CD4-positive, CD25-positive, alpha-beta regulatory T cell (primary cell): ENCODE measurements at regions not wholly inside any gene's neighbourhood (a gene's known extent, or its start where the extent isn't known, plus 50 kb on each side); places are given as distances from the start of the nearest gene placed in this dataset.
A peak's percentile ranks its signal among the peaks of the same experiment; 100 is the strongest.

Source experiments
- ATAC-seq, 2 donors: fragments of 150-1000 bp; cut with Tn5 transposase; one replicate each; pipeline ENCODE4 v1.10.0; 2021; ENCODE audit warnings: low read depth in 2 of 2, moderate number of reproducible peaks in 2 of 2, moderate library complexity in 1 of 2
- DNase-seq, 3 donors: peaks; one replicate each; pipeline versions ENCODE4 v3.0.0 to v3.0.0-alpha.2; 2012 to 2022; ENCODE audit warnings: mixed read lengths in 1 of 3
- H3K27ac ChIP-seq: one replicate; pipeline ENCODE4 v1.7.0; 2013; ENCODE audit warnings: mild to moderate bottlenecking, low read length; ENCODE audit not compliant: insufficient read depth, poor library complexity, severe bottlenecking
- H3K27me3 ChIP-seq: one replicate; pipeline ENCODE4 v1.7.0; 2013; ENCODE audit warnings: low read length; ENCODE audit not compliant: control insufficient read depth, insufficient read depth
- H3K36me3 ChIP-seq: one replicate; pipeline ENCODE4 v1.7.0; 2013; ENCODE audit warnings: mild to moderate bottlenecking, low read length, moderate library complexity; ENCODE audit not compliant: control insufficient read depth, insufficient read depth
- H3K4me1 ChIP-seq: 2 replicates; pipeline ENCODE4 v1.7.0; 2013; ENCODE audit warnings: mild to moderate bottlenecking, low read length; ENCODE audit not compliant: insufficient read depth, control insufficient read depth, poor library complexity, severe bottlenecking
- H3K4me3 ChIP-seq: one replicate; pipeline ENCODE4 v1.7.0; 2013; ENCODE audit warnings: low read depth, mild to moderate bottlenecking, low read length, moderate library complexity
- H3K9me3 ChIP-seq, 2 experiments: 1 replicate in 1 of 2; 2 replicates in 1 of 2; pipeline ENCODE4 v1.7.0; 2013; ENCODE audit warnings: low read length in 2 of 2, mild to moderate bottlenecking in 1 of 2, moderate library complexity in 1 of 2; ENCODE audit not compliant: control insufficient read depth in 2 of 2
- H3K27ac Mint-ChIP-seq, 3 donors: one replicate each; pipeline ENCODE4 v1.8.0; 2020 to 2022; ENCODE audit warnings: mild to moderate bottlenecking in 3 of 3, mixed read lengths in 3 of 3, moderate library complexity in 2 of 3
- H3K27me3 Mint-ChIP-seq: one replicate; pipeline ENCODE4 v1.8.0; 2022; ENCODE audit warnings: mild to moderate bottlenecking, mixed read lengths
- H3K36me3 Mint-ChIP-seq: one replicate; pipeline ENCODE4 v1.8.0; 2020; ENCODE audit warnings: mixed read lengths
- H3K4me1 Mint-ChIP-seq, 4 donors: one replicate each; pipeline ENCODE4 v1.8.0; 2020 to 2022; ENCODE audit warnings: mixed read lengths in 4 of 4, mild to moderate bottlenecking in 1 of 4
- H3K4me3 Mint-ChIP-seq, 4 donors: one replicate each; pipeline ENCODE4 v1.8.0; 2020 to 2022; ENCODE audit warnings: mild to moderate bottlenecking in 4 of 4, mixed read lengths in 4 of 4, moderate library complexity in 3 of 4
- H3K9me3 Mint-ChIP-seq, 7 donors: one replicate each; pipeline ENCODE4 v1.8.0; 2020 to 2022; ENCODE audit warnings: mixed read lengths in 7 of 7, mild to moderate bottlenecking in 3 of 7, moderate library complexity in 2 of 7

DNA sequence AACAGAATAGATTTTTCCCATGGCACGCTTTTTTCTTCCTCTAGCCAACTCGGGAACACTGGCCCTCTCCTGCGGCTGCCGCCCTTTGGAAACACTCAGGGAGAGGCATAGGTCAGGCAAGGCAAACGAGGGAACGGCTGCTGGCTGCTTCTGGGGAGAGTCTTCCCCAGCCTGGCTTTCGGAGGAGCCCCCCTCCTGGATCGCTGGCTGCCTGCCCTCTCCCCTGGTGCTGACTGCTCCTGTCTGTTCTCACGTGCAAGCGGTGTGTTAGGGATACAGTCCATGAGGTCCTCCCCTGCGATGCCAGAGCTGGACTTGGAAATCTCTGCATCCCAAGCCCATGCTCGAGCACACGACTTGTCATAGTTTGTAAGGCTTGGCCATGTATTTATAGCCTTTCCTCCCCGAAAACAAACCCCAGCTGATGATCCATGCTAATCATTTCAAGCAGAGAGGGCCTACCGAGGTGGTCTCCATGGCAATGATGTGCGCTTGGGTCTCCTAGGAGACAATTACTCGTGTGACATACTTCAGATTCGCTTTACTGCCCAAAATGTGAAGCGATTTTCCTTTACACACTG, 315.6 kb upstream of the ATP10A start:
- ATAC-seq (no peak), DNase-seq (no peak)
- Mint-ChIP-seq H3K4me1 (no peaks in the 10 kb centered on the region), H3K27me3 (no peaks in the 10 kb centered on the region), H3K9me3 (peaks cover 0 to 9% (median 0%) of the 10 kb centered on the region in 7 donors), H3K36me3 (no peaks in the 10 kb centered on the region), H3K4me3 (no peak overlapping the region), H3K27ac (no peak overlapping the region)
- no peaks in the 10 kb centered on the region for H3K4me1 ChIP-seq
- H3K27ac ChIP-seq, result no peak overlapping the region
- no peaks in the 10 kb centered on the region for H3K36me3 ChIP-seq
- no peaks in the 10 kb centered on the region for H3K27me3 ChIP-seq
- no peak overlapping the region for H3K4me3 ChIP-seq
- H3K9me3 ChIP-seq, result no peaks in the 10 kb centered on the region

GRCh38 chr15:26177816-26178215, 314.7 kb upstream of the ATP10A start:
- no peaks in the 10 kb centered on the region for H3K9me3 ChIP-seq
- ATAC-seq (no peak), DNase-seq (no peak)
- no peaks in the 10 kb centered on the region for H3K36me3 ChIP-seq
- Mint-ChIP-seq H3K36me3 (no peaks in the 10 kb centered on the region), H3K9me3 (peaks cover 0 to 9% (median 0%) of the 10 kb centered on the region in 7 donors), H3K27ac (no peak overlapping the region), H3K27me3 (no peaks in the 10 kb centered on the region), H3K4me3 (no peak overlapping the region), H3K4me1 (no peaks in the 10 kb centered on the region)
- H3K4me3 ChIP-seq, result no peak overlapping the region
- H3K27me3 ChIP-seq, result no peaks in the 10 kb centered on the region
- H3K4me1 ChIP-seq, result no peaks in the 10 kb centered on the region
- H3K27ac ChIP-seq, result no peak overlapping the region

DNA sequence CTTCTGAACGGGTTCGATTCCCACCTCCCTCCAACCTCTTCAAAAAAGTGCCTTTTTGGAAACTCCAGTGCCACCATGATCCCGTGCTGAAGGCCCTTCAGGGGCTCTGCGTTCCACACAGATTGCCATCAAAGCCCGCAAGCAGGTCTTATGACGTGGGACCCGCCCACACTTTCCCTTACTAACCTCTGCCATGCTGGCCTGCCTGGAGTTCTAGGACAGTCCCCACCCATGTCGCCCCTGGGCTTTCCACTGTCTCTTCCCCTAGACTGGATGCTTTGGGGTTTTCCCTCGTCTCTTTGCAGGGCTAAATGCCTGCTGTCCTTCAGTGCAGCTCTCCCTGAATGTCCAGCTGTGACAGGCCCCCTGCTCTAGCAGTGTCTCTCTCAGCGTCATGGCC, 313.7 kb upstream of the ATP10A start:
- H3K36me3 ChIP-seq, result no peaks in the 10 kb centered on the region
- H3K27me3 ChIP-seq, result no peaks in the 10 kb centered on the region
- no peak overlapping the region for H3K4me3 ChIP-seq
- peaks cover 0 to 9% (median 0%) of the 10 kb centered on the region in 7 donors for H3K9me3 Mint-ChIP-seq
- no peaks in the 10 kb centered on the region for H3K27me3 Mint-ChIP-seq
- ATAC-seq (no peak), DNase-seq (no peak)
- H3K4me3 Mint-ChIP-seq, result peak overlapping the region in 1 of 4 donors; percentile 24
- H3K4me1 Mint-ChIP-seq, result no peaks in the 10 kb centered on the region
- H3K27ac ChIP-seq, result no peak overlapping the region
- H3K27ac Mint-ChIP-seq, result no peak overlapping the region
- no peaks in the 10 kb centered on the region for H3K9me3 ChIP-seq
- H3K4me1 ChIP-seq, result no peaks in the 10 kb centered on the region
- no peaks in the 10 kb centered on the region for H3K36me3 Mint-ChIP-seq

DNA sequence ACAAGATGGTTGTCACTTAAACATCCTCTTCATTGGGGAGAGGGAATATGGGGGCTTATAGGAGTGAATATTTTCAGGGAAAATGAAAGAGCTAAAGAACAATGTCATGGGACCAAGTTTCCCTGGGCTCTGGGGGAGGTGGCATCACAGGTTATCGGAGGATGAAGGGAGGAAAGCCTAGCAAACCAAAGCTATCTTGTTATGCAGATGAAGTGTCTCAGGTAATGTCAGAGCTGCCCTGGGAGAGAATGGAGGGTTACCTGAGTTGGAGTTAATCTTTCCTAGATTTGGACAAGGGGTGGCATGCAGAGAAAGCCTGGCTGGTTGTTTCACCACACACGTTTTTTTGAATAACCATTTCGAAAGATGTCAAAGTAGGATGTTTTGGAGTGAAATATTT, 308.1 kb upstream of the ATP10A start:
- Mint-ChIP-seq H3K4me1 (peaks cover 0 to 4% (median 0%) of the 10 kb centered on the region in 4 donors), H3K9me3 (peaks cover 0 to 8% (median 0%) of the 10 kb centered on the region in 7 donors), H3K4me3 (no peak overlapping the region), H3K27me3 (no peaks in the 10 kb centered on the region), H3K36me3 (no peaks in the 10 kb centered on the region), H3K27ac (no peak overlapping the region)
- no peak for DNase-seq
- Histone ChIP-seq H3K4me3 (no peak overlapping the region), H3K9me3 (no peaks in the 10 kb centered on the region), H3K27ac (no peak overlapping the region), H3K4me1 (no peaks in the 10 kb centered on the region), H3K27me3 (no peaks in the 10 kb centered on the region), H3K36me3 (no peaks in the 10 kb centered on the region)
- ATAC-seq, result no peak

DNA sequence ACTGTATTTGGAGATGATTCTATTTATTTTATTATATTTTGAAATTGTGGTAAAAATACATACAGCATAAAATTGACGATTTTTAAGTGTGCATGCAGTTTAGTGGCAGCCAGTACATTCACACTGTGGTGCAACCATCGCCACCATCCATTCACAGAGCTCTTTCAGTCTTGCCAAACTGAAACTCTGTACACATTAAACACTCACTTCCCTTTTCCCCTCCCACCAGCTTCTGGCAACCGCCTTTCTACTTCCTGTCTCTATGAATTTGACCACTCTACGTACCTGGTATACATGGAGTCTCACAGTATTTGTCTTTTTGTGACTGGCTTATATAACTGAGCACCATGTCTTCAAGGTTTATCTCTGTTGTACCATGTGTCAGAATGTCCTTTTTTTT, 303.3 kb upstream of the ATP10A start:
- H3K9me3 Mint-ChIP-seq, result peaks cover 0 to 9% (median 2%) of the 10 kb centered on the region in 7 donors
- no peak overlapping the region for H3K27ac Mint-ChIP-seq

GRCh38 chr15:26165546-26165945, 302.4 kb upstream of the ATP10A start:
- ATAC-seq, result no peak
- Mint-ChIP-seq H3K4me1 (no peaks in the 10 kb centered on the region), H3K36me3 (no peaks in the 10 kb centered on the region)

More for the DNA sequence above, 303.3 kb upstream of the ATP10A start:
- no peak overlapping the region for H3K4me3 ChIP-seq
- no peaks in the 10 kb centered on the region for H3K4me1 ChIP-seq
- H3K27me3 ChIP-seq, result no peaks in the 10 kb centered on the region
- no peak overlapping the region for H3K27ac ChIP-seq
- no peaks in the 10 kb centered on the region for H3K36me3 ChIP-seq
- H3K4me1 Mint-ChIP-seq, result peaks cover 0 to 4% (median 0%) of the 10 kb centered on the region in 4 donors
- no peaks in the 10 kb centered on the region for H3K36me3 Mint-ChIP-seq
- no peak overlapping the region for H3K4me3 Mint-ChIP-seq
- no peaks in the 10 kb centered on the region for H3K9me3 ChIP-seq
- no peak for DNase-seq
- no peak for ATAC-seq
- H3K27me3 Mint-ChIP-seq, result no peaks in the 10 kb centered on the region

GRCh38 chr15:26160343-26160742, 297.2 kb upstream of the ATP10A start:
- Histone ChIP-seq H3K4me1 (no peaks in the 10 kb centered on the region), H3K27ac (no peak overlapping the region), H3K27me3 (no peaks in the 10 kb centered on the region), H3K4me3 (no peak overlapping the region), H3K9me3 (no peaks in the 10 kb centered on the region), H3K36me3 (no peaks in the 10 kb centered on the region)
- DNase-seq (no peak), ATAC-seq (no peak)
- H3K9me3 Mint-ChIP-seq, result peaks cover 0 to 8% (median 0%) of the 10 kb centered on the region in 7 donors
- H3K27ac Mint-ChIP-seq, result no peak overlapping the region
- H3K4me1 Mint-ChIP-seq, result no peaks in the 10 kb centered on the region
- H3K36me3 Mint-ChIP-seq, result no peaks in the 10 kb centered on the region
- no peaks in the 10 kb centered on the region for H3K27me3 Mint-ChIP-seq
- no peak overlapping the region for H3K4me3 Mint-ChIP-seq

More at GRCh38 chr15:26165546-26165945, 302.4 kb upstream of the ATP10A start:
- Mint-ChIP-seq H3K27ac (no peak overlapping the region), H3K27me3 (no peaks in the 10 kb centered on the region), H3K9me3 (peaks cover 0 to 11% (median 2%) of the 10 kb centered on the region in 7 donors), H3K4me3 (no peak overlapping the region)
- no peaks in the 10 kb centered on the region for H3K36me3 ChIP-seq
- no peaks in the 10 kb centered on the region for H3K4me1 ChIP-seq
- no peak overlapping the region for H3K27ac ChIP-seq
- H3K9me3 ChIP-seq, result no peaks in the 10 kb centered on the region
- H3K4me3 ChIP-seq, result no peak overlapping the region
- DNase-seq, result no peak
- no peaks in the 10 kb centered on the region for H3K27me3 ChIP-seq

- no peak overlapping the region for H3K27ac Mint-ChIP-seq
- no peak overlapping the region for H3K27ac ChIP-seq
These were observed 295.0 kb upstream of the ATP10A start for GRCh38 chr15:26158176-26158575.

More at GRCh38 chr15:26158176-26158575, 295.0 kb upstream of the ATP10A start:
- H3K4me1 ChIP-seq, result no peaks in the 10 kb centered on the region
- Mint-ChIP-seq H3K4me3 (no peak overlapping the region), H3K9me3 (peaks cover 0 to 14% (median 6%) of the 10 kb centered on the region in 7 donors), H3K4me1 (no peaks in the 10 kb centered on the region), H3K36me3 (no peaks in the 10 kb centered on the region), H3K27me3 (no peaks in the 10 kb centered on the region)
- H3K9me3 ChIP-seq, result no peaks in the 10 kb centered on the region
- no peaks in the 10 kb centered on the region for H3K27me3 ChIP-seq
- no peak for DNase-seq
- no peak for ATAC-seq
- no peak overlapping the region for H3K4me3 ChIP-seq
- no peaks in the 10 kb centered on the region for H3K36me3 ChIP-seq
